CD4-positive, alpha-beta T cell (primary cell): ENCODE measurements at regions not wholly inside any gene's neighbourhood (a gene's known extent, or its start where the extent isn't known, plus 50 kb on each side); places are given as distances from the start of the nearest gene placed in this dataset.

Experiments
- ATAC-seq: fragments of 200-7000 bp; cut with Tn5 transposase; one replicate; pipeline ENCODE4 v1.10.0; 2022; ENCODE audit warnings: mild to moderate bottlenecking; ENCODE audit not compliant: poor library complexity
- CTCF ChIA-PET: fragments of 350-600 bp; sonication (Branson Sonifier 250); formaldehyde crosslinking; loops from one replicate; lab custom pipeline; 2021; ENCODE audit warnings: antibody characterized with exemption, inconsistent platforms; lab: Charles Lee
- POLR2A ChIA-PET: fragments of 350-600 bp; sonication (Branson Sonifier 250); formaldehyde crosslinking; loops from one replicate; lab custom pipeline; 2021; ENCODE audit warnings: antibody characterized with exemption, inconsistent platforms; lab: Charles Lee
- DNase-seq, 14 experiments: peaks; one replicate each; pipeline ENCODE4 v3.0.0-alpha.2; 2013 to 2020; ENCODE audit warnings: mixed read lengths in 2 of 14
- H3K27ac ChIP-seq, 2 donors: one replicate each; pipeline versions ENCODE4 v1.5.1 to v1.7.0; 2013; ENCODE audit warnings: low read length in 2 of 2, low read depth in 1 of 2, mild to moderate bottlenecking in 1 of 2
- H3K27me3 ChIP-seq, 2 experiments: 1 replicate in 1 of 2; 2 replicates in 1 of 2; pipeline versions ENCODE4 v1.6.1 to v1.7.0; 2013; ENCODE audit warnings: low read length in 2 of 2, control low read depth in 1 of 2, mild to moderate bottlenecking in 1 of 2, moderate library complexity in 1 of 2; ENCODE audit not compliant: insufficient read depth in 2 of 2, control insufficient read depth in 1 of 2
- H3K36me3 ChIP-seq: one replicate; pipeline ENCODE4 v1.6.1; 2013; ENCODE audit warnings: low read length, control low read depth; ENCODE audit not compliant: insufficient read depth
- H3K4me1 ChIP-seq: one replicate; pipeline ENCODE4 v1.6.1; 2013; ENCODE audit warnings: low read length, control low read depth; ENCODE audit not compliant: insufficient read depth
- H3K4me3 ChIP-seq: one replicate; pipeline ENCODE4 v1.5.1; 2013; ENCODE audit warnings: mild to moderate bottlenecking, low read length, moderate library complexity
- H3K9me3 ChIP-seq, 2 experiments: 1 replicate in 1 of 2; 2 replicates in 1 of 2; pipeline versions ENCODE4 v1.6.1 to v1.7.0; 2013; ENCODE audit warnings: low read length in 2 of 2, mild to moderate bottlenecking in 2 of 2, control low read depth in 1 of 2, moderate library complexity in 1 of 2; ENCODE audit not compliant: control insufficient read depth in 1 of 2, insufficient read depth in 1 of 2
- H3K27ac Mint-ChIP-seq: one replicate; pipeline ENCODE4 v1.8.0; 2020; ENCODE audit warnings: mixed read lengths
- H3K27me3 Mint-ChIP-seq: one replicate; pipeline ENCODE4 v1.8.0; 2021; ENCODE audit warnings: mixed read lengths
- H3K36me3 Mint-ChIP-seq: one replicate; pipeline ENCODE4 v1.8.0; 2021; ENCODE audit warnings: low read depth, mixed read lengths
- H3K4me1 Mint-ChIP-seq: one replicate; pipeline ENCODE4 v1.8.0; 2021; ENCODE audit warnings: low read depth, mixed read lengths
- H3K4me3 Mint-ChIP-seq: one replicate; pipeline ENCODE4 v1.8.0; 2020; ENCODE audit warnings: mild to moderate bottlenecking, mixed read lengths
- H3K9me3 Mint-ChIP-seq: one replicate; pipeline ENCODE4 v1.8.0; 2020; ENCODE audit warnings: mixed read lengths
- intact Hi-C, 2 experiments: fragments of 100-400 bp; cut with DNase I in 1 of 2; cut with micrococcal nuclease in 1 of 2; formaldehyde crosslinking; loops; one replicate each; pipeline versions ENCODE4 v1.15.1 to v1.9.0; 2023 to 2025; cut with DNase I, micrococcal nuclease
- TF ChIP-seq, protein P1 (sequence below): fragments of 200-600 bp; IDR thresholded peaks from one replicate; pipeline ENCODE4 v1.8.0; 2022; ENCODE audit warnings: antibody characterized with exemption, mild to moderate bottlenecking

DNA sequence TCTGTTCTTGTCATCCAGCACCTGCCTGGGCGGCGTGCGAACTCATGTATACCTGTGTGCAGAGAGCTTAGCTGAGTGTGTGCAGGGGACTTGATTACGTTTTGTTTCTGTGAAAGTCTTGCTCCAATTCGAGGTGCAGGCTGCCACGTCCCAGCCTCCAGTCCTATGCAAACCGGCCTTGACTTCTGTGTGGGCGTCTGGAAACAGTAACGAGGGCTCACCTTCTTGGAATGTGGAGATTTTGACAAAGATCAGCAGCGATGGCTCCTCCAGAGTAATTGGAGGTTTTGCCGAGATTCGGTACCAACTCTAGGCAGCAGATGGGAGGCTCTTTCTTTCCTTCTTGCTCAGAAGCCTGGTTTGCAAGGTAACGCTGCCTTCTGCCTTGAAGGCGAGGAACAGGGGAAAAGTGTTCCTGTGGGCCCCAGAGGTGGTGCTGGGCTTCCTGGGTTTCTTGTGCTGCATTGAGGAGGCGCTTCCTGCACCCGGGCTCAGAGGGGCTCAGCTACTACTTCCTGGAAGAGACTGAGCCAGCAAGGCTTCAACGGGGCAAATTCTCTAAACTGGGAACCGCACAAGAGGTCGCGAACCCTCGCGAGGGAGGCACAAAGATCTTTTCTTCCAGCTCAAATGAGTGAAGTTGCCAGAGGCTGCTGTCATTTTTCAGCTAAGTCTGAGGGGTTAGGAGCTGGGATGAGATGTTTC, 249.0 kb downstream of the AACS start:
- Histone ChIP-seq H3K4me3 (no peak overlapping the region), H3K36me3 (no peaks in the 10 kb centered on the region), H3K9me3 (peaks cover 0 to 9% of the 10 kb centered on the region in 2 experiments), H3K4me1 (no peaks in the 10 kb centered on the region), H3K27ac (no peak overlapping the region), H3K27me3 (peaks cover 0 to 10% of the 10 kb centered on the region in 2 experiments)
- DNase-seq (no peak), ATAC-seq (no peak)
- Mint-ChIP-seq H3K27ac (no peak overlapping the region), H3K27me3 (peaks cover 33% of the 10 kb centered on the region), H3K4me1 (no peaks in the 10 kb centered on the region), H3K9me3 (no peaks in the 10 kb centered on the region), H3K4me3 (no peak overlapping the region), H3K36me3 (no peaks in the 10 kb centered on the region)
- ChIA-PET POLR2A (no interaction called here), CTCF (no interaction called here)
- TF ChIP-seq, protein P1, sequence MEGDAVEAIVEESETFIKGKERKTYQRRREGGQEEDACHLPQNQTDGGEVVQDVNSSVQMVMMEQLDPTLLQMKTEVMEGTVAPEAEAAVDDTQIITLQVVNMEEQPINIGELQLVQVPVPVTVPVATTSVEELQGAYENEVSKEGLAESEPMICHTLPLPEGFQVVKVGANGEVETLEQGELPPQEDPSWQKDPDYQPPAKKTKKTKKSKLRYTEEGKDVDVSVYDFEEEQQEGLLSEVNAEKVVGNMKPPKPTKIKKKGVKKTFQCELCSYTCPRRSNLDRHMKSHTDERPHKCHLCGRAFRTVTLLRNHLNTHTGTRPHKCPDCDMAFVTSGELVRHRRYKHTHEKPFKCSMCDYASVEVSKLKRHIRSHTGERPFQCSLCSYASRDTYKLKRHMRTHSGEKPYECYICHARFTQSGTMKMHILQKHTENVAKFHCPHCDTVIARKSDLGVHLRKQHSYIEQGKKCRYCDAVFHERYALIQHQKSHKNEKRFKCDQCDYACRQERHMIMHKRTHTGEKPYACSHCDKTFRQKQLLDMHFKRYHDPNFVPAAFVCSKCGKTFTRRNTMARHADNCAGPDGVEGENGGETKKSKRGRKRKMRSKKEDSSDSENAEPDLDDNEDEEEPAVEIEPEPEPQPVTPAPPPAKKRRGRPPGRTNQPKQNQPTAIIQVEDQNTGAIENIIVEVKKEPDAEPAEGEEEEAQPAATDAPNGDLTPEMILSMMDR = no peak
- intact Hi-C loops = no loop called here

DNA sequence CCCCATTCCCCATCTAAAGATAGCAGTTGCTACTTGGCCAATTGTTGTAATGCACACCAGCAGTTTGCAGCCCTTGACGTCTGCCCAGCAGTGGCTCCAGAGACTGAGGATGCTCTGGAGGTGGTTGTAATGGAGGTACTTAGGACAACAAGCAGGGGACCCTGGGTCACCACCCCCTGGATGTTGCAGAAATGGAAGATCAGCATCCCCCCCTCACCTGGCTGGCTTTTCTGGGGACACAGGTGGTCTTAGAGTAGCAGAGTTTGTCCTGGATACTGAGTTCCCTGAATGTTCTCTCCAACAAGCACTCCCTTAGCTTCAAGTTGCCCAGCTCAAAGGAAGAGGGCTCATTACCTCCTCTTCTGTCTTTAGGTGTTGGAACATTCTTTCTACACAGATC, 250.5 kb downstream of the AACS start:
- Histone ChIP-seq H3K27ac (no peak overlapping the region), H3K9me3 (peaks cover 0 to 14% of the 10 kb centered on the region in 2 experiments), H3K4me1 (no peaks in the 10 kb centered on the region), H3K27me3 (peaks cover 0 to 7% of the 10 kb centered on the region in 2 experiments), H3K36me3 (no peaks in the 10 kb centered on the region), H3K4me3 (no peak overlapping the region)
- no peak for ATAC-seq
- Mint-ChIP-seq H3K27me3 (peaks cover 33% of the 10 kb centered on the region), H3K4me1 (no peaks in the 10 kb centered on the region), H3K9me3 (no peaks in the 10 kb centered on the region), H3K27ac (no peak overlapping the region), H3K4me3 (no peak overlapping the region), H3K36me3 (no peaks in the 10 kb centered on the region)
- no peak for DNase-seq
- ChIA-PET CTCF (no interaction called here), POLR2A (no interaction called here)
- intact Hi-C loops = no loop called here
- TF ChIP-seq, protein P1 = no peak

DNA sequence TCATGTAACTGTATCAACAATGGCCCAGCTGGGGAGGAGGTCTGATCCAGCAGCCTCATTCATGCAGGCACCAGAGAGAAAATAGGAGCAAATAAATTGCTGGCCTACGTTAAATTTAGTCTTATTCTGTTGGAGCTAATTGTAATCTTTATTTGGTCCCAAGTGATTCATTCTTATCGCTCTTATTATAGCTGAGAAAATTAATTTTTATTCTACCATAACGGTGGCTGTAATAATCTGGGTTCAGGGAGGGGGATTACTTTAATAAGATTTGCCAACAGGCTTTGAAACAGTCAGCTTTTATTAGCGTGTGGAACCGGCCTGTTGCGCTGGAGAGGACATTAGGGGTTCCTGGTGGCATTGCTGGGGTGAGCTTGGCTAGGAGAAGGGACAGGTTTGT, 254.9 kb downstream of the AACS start:
- Histone ChIP-seq H3K36me3 (no peaks in the 10 kb centered on the region), H3K4me1 (no peaks in the 10 kb centered on the region), H3K27me3 (peaks cover 0 to 7% of the 10 kb centered on the region in 2 experiments), H3K4me3 (no peak overlapping the region), H3K27ac (no peak overlapping the region), H3K9me3 (peaks cover 0 to 14% of the 10 kb centered on the region in 2 experiments)
- Mint-ChIP-seq H3K36me3 (no peaks in the 10 kb centered on the region), H3K27ac (no peak overlapping the region), H3K9me3 (no peaks in the 10 kb centered on the region), H3K4me3 (no peak overlapping the region), H3K27me3 (peaks cover 20% of the 10 kb centered on the region), H3K4me1 (no peaks in the 10 kb centered on the region)
- DNase-seq (no peak), ATAC-seq (no peak)
- intact Hi-C loops = no loop called here
- ChIA-PET CTCF (no interaction called here), POLR2A (no interaction called here)
- TF ChIP-seq, protein P1 = no peak
